HG03439 (cell line): ENCODE measurements at regions not wholly inside any gene's neighbourhood (a gene's known extent, or its start where the extent isn't known, plus 50 kb on each side); places are given as distances from the start of the nearest gene placed in this dataset.

ENCODE experiments used
- ATAC-seq: cut with Tn5 transposase; IDR thresholded peaks from one replicate; pipeline ENCODE4 v1.9.1; 2021; ENCODE audit warnings: mild to moderate bottlenecking, moderate library complexity; ENCODE audit not compliant: unreplicated experiment

DNA sequence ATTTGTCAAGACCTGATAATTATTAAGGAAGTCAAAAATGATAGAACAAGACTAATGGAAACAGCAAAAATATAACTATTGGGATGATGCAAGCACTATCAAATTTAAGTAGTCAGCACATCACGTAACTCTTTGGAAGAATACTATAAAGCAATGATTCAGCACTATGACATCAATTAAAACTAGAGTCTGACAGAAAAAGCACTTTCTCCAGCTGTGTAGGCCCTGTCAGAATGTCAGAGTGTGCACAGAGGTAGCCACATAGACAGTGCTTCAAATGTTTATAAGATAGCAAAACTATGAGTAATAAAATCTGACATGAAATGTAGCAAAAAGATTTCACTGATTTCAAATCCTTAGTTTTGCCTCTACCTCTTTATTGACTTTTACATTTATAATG is 1226.6 kb upstream of the ADGRL3 start:
- ATAC-seq, result no peak

DNA sequence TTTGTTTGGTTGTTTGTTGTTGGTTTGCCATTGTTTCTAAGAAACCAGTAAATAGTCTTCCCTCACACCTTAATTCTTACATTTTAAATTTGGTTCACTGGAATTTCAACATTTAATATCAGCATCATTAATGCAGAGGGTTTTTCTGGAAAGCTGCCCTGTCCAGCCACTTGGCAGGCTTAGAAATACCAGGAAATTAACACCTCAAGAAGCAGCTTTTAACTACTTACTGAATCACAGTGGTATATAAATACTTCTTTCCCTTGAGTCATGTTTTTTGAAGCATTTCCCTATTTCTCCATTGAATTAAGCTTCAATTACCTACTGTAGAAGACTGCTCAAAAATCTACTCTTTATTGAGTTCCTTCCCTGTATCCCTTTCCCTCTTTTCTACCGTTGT is 1221.1 kb upstream of the ADGRL3 start:
- no peak for ATAC-seq

DNA sequence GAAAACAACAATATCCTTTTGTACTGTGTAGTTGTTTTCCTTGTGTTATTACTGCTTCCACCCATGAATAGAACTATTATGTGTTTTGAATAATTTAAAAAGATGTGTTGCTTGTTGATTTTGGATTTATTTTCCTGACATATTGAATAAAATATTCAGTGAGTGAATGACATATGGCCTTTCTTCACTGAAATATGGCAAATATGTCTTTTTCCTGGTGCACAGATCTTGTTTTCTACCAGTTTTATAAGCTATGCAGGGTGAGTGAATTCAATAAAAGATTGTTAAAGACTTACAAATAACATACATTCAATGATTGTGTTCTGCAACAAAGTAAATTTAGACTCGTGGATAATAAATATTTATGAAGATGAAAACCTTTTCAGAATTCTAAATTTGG is 1216.3 kb upstream of the ADGRL3 start:
- no peak for ATAC-seq

DNA sequence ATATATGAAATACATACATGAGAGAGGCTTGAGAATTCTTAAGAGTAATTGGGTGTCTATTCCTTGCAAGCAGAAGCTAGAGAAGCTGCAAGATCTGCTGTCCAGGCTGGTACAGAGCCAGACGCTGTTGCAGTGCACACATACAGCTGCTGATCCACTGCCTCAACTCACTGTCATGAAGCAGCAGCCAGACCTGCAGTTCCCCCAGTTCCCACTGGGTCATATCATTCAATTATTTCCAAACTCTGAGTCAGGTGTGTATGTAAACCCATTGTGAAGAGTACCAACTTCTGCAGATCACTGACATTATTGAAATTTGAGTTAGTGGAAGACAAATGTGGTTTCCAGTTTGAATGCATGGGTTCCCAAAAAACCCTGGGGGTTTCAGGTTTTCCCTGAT is 1212.8 kb upstream of the ADGRL3 start:
- ATAC-seq, result no peak

DNA sequence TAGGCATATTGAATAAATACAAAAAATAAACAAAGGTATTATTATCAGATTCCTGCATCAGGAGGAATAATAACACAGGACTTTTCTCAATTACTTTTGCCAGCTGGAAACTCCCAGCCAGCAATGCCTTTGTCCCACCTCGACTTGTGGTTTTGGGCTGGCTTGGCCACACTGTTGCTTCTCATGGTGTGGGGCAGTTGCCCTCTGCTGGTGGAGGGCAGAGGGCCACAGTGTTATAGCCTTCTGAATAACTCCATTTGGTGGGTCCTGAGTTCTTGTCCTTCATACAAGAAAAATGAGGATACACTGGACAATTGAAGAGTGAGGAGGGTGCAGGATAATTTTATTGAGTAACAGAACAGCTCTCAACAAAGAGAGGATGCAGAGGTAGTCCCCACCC is 1206.0 kb upstream of the ADGRL3 start:
- no peak for ATAC-seq

DNA sequence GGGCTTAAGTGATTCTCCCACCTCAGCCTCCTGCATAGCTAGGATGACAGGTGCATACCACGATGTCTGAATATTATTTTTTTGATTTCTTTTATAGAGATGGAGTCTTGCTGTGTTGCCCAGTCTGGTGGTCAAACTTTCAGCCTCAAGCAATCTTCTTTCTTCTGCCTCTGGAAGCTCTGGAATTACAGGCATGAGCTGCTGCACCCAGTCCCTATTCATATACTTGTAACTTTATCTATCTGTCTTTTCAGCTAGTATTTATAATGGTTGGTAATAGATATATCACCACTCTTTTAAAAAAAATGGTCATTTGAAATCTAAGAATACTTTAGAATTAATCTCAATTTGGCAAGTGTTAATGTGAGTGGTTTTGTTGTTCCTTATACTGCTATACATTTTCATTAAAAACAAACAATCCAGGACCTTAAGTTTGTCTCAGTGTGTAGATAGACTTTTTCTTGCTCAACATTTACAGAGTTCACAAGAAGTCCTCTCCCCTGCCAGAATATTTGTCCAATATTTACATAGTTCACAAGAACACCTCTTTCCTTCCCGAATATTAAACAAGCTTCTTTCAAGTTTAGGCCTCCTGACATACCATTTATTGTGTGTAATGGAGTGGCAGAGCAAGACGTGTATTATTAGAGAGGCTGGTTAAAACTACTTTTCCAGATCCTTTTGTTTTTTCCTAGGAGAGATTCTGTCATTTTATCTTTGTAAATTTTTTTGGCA is 1197.4 kb upstream of the ADGRL3 start:
- ATAC-seq, result no peak

DNA sequence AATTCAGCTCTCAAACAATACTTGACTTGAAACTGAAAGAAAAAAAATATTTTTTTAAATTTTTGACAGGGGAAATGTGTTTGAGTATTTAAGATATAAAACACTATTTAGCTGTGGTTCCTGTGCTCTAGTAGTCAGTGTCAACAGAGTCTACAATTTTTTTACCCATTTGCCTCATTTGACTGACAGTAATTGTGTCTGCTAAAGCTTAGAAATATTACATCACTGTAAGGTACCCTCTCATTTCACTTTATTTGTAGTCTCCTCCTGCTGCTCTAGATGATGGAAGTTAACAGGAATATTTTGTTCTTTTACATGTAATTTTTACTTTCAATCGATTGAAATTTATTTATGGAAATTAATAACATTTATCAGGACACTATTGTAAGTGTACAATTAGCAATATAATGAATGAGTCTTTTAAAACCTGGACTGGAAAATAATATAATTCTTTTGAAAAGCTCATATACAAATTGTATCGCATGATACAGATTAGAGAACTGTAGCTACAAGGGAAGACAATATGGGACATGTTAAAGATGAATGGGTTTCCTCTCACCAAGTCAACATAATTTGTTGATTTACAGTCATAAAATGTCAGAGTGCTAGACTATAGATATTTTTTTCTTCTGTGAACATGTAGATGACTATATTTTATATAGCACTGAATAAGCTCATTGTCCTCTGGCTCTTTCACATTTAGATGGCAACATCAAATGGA is 1186.5 kb upstream of the ADGRL3 start:
- no peak for ATAC-seq

DNA sequence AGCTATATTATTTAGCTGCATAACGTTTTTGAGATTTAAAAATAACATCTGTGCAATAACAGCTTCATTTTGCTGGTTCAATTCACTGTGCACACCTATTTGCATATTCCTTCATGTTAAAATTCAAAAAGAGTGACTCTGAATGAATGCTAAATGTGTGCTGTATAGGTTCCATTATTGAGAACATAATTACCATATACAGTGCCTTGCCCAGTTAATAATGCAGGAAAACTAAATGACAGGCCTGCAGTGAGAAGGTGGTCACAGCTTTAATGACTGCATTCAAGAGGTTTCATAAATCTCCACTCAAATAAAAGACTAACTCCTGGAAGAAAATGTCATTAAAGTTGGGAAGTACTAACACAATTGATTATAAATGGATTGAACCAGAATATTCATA is 1183.2 kb upstream of the ADGRL3 start:
- no peak for ATAC-seq

DNA sequence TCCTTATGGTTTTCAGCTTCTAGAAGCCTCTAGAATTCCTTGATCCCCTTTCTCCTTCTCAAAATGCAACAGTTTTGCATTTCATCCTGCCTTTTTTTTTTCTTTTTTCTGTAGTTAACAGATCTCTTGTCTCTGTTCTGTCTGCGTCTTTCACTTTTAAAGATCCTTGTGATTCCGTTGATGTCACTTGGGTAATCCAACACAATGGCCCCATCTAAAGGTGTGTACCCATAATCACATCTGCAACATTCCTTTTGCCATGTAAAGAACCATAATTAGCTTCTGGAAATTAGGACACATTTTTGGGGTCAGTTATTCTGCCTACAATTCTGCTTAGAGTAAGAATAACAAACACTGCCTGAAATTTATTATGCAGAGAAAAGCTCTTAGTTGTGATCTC is 1180.9 kb upstream of the ADGRL3 start:
- ATAC-seq, result no peak

DNA sequence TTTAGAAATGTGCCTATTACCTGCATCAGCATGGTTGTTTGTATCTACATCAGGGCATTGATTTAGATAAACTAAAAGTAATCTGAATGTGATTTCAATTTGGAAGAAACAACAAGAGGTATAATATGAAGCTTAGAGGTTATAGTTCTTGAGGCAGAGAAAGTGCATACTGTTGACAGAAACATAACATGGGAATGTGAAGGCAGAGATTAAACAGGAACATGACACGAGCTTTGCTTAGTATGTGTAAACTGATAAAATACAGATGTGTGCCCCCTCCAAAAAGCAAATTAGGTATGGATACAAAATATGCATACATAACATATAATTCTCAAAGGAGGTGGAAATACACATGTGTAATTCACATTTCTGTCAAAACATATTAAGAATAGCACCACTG is 1180.2 kb upstream of the ADGRL3 start:
- ATAC-seq, result no peak

DNA sequence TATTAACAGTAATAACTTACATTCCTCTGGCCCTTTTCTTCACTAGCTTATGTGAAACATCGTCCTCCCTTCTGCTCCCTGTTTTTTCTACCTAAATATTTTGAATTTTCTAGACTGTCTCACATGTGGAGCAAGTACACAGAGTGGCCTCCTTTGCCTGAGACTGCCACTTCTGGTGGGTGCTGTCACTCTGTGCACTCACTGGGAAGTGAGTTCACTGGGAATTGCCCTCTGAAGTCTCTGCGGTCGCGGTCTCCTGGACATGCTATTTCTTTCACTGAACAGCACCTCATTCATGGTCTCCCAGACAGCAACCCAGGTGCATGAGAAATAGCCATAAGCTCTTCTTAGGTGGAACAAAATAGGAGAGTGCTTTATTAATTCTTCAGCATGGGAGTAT is 1179.7 kb upstream of the ADGRL3 start:
- no peak for ATAC-seq

DNA sequence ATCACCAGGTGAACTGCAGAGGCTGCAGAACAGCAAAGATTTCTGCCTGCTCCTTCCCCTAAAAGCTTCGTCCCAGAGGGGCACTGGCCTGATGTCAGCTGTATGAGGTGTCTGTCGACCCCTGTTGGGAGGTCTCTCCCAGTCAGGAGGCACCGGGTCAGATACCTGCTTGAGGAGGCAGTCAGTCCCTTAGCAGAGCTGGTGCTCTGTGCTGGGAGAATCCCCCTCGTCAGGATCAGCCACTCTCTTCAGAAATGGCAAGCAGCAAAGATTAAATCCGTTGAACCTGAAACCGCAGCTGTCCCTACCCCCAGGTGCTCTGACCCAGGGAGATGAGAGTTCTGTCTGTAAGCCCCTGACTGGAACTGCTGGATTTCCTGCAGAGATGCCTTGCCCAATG is 1166.3 kb upstream of the ADGRL3 start:
- ATAC-seq, result no peak

DNA sequence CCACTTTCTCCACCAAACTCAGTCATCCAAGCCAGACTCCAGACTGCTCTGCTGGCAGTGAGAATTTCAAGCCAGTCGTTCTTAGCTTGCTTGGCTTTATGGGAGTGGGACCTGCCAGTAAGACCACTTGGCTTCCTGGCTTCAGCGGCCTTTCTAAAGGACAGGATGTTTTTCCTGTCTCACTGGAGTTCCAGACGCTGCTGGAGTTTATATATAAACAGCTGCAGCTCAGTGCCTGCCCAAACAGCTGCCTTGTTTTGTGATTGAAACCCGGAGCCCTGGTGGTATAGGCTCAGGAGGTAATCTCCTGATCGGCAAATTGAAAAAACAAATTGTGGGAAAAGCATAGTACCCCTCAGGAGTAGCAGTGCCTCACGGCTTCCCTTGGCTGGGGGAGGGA is 1165.8 kb upstream of the ADGRL3 start:
- no peak for ATAC-seq

DNA sequence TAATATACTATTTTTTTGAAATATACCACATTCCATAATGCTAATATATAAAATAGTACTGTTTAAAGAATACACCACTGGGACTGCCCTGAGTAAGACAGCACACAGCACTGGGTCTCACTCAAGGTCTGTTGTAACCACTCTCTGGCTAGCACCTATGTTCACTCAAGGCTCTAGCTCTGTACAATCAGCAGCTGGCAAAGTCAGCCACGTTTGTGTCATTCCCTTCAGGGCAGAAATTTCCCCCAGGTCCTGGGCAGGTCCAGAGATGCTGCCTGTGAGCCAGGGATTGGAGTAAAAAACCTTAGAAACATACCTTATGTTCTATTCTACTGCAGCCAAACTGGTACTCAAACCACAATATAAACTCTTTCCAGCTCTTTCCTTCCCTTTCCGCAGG is 1160.2 kb upstream of the ADGRL3 start:
- ATAC-seq, result no peak

DNA sequence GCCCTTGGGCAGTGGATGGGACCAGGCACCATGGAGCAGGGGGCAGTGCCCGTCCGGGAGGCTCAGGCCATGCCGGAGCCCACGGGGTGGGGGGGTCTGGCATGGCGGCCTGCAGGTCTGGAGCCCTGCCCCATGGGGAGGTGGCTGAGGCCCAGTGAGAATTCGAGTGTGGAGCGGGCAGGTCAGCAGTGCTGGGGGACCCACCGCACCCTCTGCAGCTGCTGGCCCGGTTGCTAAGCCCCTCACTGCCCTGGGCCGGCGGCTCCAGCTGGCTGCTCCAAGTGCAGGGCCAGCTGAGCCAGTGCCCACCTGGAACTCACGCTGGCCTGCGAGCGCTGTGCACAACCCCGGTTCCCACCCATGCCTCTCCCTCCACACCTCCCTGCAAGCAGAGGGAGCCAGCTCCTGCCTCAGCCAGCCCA is 1157.9 kb upstream of the ADGRL3 start:
- ATAC-seq, result no peak

DNA sequence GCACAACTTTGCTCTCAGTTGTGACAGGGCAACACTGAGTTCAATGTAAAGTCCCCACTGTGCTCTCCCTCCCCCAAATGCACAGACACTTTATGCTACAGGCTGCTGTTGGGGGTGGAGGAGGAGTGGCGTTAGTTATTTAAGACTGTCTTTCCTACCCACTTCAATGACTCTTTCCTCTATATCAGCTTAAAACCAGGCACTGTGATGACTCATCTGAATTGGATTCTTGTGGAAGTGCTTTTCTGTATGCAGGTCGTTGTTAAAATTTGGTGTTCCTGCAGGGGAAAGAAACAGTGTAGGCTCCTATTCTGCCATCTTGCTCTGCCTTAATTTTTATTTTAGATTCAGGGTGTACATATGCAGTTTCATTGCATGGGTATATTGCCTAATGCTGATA is 1157.2 kb upstream of the ADGRL3 start:
- no peak for ATAC-seq

DNA sequence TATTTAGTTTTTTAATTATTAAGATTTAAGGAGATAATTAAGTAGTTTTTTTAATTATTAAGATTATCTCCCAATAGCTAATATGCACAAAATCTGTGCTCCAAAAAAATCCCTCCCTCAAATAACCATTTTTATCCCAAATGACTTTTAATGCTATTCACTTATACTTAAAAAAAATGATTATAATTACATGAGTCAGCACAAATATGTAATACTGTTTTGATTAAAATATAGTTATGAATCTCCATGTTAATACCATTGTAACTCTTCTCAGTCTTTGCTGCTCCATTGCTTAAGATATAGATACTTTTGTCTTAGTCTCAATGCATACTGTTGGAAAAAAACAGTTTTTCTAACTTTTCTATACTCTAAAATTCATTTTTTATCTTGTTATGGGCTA is 1121.1 kb upstream of the ADGRL3 start:
- ATAC-seq, result no peak

DNA sequence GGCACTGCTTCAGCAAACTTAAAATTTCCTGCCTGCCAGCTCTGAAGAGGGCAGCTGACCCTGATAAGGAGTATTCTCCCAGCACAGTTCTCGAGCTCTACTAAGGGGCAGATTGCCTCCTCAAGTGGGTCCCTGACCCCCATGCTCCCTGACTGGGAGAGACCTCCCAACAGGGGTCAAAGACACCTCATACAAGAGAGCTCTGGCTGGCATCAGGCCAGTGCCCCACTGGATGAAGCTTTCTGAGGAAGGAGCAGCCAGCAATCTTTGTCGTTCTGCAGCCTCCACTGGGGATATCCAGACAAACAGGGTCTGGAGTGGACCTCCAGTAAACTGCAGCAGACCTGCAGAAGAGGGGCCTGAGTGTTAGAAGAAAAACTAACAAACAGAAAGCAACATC is 1118.3 kb upstream of the ADGRL3 start:
- ATAC-seq, result no peak

DNA sequence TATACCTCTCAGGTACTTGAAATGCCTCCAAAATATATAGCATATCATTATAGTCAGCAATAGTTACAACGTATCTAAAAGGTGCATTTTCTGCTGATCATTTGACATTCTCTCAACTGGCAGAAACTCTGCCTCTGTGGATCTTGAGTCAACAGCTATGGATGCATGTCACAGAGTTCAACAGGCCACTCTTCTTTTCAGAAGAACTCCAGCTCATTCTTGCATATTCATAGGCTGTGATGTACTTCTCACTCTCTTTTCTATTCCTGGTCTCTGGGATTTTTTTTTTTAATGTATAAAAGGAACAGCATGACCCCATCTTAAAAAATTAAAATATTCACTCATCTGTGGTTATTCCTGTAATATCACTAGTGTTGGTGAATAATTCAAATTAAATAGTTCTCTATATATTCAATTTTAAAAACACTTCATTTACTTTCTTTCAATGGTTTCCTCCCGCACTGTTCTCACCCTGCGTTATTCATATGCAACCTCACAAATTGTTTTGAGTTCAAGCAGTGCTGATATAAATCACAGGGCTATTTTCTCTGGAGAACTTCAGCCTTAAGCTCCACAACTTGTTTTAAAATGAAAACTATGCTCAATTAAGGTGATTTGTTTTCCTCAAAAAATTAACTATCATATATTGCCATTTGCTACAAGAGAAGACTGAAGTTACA is 1111.2 kb upstream of the ADGRL3 start:
- ATAC-seq, result no peak

DNA sequence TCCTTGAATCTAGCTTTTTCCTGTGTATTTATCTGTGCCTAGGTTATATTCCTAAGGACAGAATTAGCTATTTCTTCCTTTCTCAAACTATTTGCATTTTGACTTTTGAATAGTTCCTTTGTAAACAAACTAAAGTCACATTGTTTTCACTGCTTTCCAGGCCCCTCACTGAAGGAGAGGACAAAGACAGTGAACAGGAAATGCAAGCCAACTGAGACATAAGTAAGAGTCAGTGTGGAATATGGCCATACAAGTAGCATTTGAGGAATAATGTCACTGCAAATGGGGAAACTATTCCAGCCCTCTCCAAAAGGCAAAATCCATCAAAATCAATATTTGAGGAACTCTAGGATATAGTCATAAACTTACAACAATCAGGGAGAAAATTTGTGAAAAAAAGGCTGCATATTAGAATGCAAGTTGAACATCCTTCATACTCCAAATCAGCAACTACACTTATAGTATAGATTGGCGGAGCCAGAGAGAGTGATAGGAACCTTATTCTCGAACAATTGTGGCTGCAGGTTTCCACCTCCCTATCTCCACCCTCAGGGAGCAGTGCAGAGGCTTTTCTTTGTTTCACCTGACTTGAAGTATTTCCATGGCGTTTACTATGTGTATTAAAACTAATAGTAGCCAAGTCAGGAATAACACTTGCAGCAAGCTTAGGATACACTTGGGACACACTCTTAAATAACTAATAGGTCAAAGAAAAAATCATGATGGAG is 1110.4 kb upstream of the ADGRL3 start:
- ATAC-seq, result no peak

DNA sequence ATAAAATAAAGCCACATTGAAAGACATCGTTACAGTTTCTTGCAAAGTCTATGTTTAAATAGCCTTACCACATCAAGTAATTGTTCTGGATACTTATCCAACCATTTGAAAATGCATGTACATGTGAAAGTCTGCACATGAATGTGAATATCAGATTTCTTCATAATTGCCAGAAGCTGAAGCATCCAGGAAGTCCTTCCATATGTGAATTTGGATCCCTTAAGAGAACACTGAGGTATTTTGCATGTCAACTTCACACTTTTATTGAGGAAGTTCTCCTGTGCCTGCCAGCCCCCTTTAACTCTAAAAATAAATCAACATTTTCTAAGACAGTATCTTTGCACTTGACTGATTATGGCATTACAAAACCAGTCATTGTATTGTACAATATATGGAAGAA is 1103.5 kb upstream of the ADGRL3 start:
- ATAC-seq, result no peak

DNA sequence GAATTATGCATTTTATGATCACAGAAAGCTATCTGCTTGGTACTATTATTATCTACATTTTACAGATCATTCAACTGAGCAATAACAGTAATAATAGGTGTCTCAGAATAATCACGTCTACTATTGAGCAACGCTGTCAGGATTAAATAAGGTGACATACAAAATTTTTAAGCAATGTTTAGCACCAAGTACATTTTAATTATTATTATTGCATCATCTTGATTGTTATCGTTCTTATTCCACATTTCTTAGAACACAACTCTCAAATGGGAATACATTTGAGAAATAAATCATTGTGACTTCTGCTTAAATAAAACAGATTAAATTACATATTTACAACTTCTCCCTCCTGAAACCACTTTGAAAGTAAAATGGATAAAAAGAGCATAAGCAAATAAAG is 1083.5 kb upstream of the ADGRL3 start:
- ATAC-seq, result no peak
